ENCODE measurements at regions not wholly inside any gene's neighbourhood (a gene's known extent, or its start where the extent isn't known, plus 50 kb on each side); places are given as distances from the start of the nearest gene placed in this dataset.

GRCh38 chr9:95649801-95650213 lies 133.0 kb upstream of the PTCH1 start:
- H3K36me3 ChIP-seq (ENCODE audit: insufficient read depth in 1 of 2, low read depth in 1 of 2) = no peaks in the 10 kb centered on the region
- no peak for DNase-seq
- H3K4me1 ChIP-seq = no peaks in the 10 kb centered on the region
- TF ChIP-seq CTCF (IDR thresholded peaks at IDR 0.05) = no peak
- intact Hi-C loops (cut with DNase I) = no loop called here
- H3K27ac ChIP-seq = no peak overlapping the region
- no peaks in the 10 kb centered on the region for H3K27me3 ChIP-seq (ENCODE audit: insufficient read depth in 3 of 3, low read length in 2 of 3)
- no peak overlapping the region for H3K4me3 ChIP-seq
- ATAC-seq = no peak
- no peaks in the 10 kb centered on the region for H3K9me3 ChIP-seq
- WGBS, 3 donors = 73 to 78% (median 75%) methylated on average over 8 of the region's 8 CpGs

- Histone ChIP-seq H3K36me3 (ENCODE audit: insufficient read depth in 1 of 2, low read depth in 1 of 2) (no peaks in the 10 kb centered on the region), H3K27ac (no peak overlapping the region), H3K4me3 (no peak overlapping the region), H3K9me3 (no peaks in the 10 kb centered on the region), H3K27me3 (ENCODE audit: insufficient read depth in 3 of 3, low read length in 2 of 3) (no peaks in the 10 kb centered on the region), H3K4me1 (no peaks in the 10 kb centered on the region)
- DNase-seq (no peak), ATAC-seq (no peak)
- intact Hi-C loops (cut with DNase I) = no loop called here
- TF ChIP-seq CTCF (IDR thresholded peaks at IDR 0.05) = no peak
- 90 to 93% (median 92%) methylated on average over 5 of the region's 5 CpGs for WGBS, 3 donors
Measured at GRCh38 chr9:95648225-95648624, 131.5 kb upstream of the PTCH1 start.

- Histone ChIP-seq H3K9me3 (no peaks in the 10 kb centered on the region), H3K27me3 (ENCODE audit: insufficient read depth in 3 of 3, low read length in 2 of 3) (no peaks in the 10 kb centered on the region), H3K4me3 (no peak overlapping the region), H3K36me3 (ENCODE audit: insufficient read depth in 1 of 2, low read depth in 1 of 2) (no peaks in the 10 kb centered on the region), H3K27ac (no peak overlapping the region), H3K4me1 (no peaks in the 10 kb centered on the region)
- DNase-seq (no peak), ATAC-seq (no peak)
- intact Hi-C loops (cut with DNase I) = no loop called here
- TF ChIP-seq CTCF (IDR thresholded peaks at IDR 0.05) = no peak
Measured at GRCh38 chr9:95645992-95646391, 129.2 kb upstream of the PTCH1 start.

DNA sequence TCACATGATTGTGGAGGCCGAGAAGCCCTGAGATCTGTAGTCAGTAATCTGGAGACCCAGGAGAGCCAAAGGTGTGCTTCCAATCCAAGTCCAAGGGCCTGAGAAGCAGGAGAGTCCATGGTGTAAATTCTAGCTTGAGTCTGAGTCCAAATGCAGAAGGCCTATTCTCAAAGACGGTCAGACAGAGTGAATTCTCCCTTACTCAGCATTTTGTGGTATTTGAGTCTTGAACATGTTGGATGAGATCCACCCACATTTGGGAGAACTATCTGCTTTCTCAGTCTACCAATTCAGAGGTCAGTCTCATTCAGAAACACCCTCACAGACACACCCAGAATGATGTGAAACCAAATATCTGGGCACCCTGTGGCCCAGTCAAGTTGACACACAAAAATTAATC lies 128.8 kb upstream of the PTCH1 start:
- no peak overlapping the region for H3K4me3 ChIP-seq
- no peak for DNase-seq
- H3K36me3 ChIP-seq (ENCODE audit: insufficient read depth in 1 of 2, low read depth in 1 of 2) = no peaks in the 10 kb centered on the region
- no peaks in the 10 kb centered on the region for H3K4me1 ChIP-seq
- H3K9me3 ChIP-seq = no peaks in the 10 kb centered on the region
- no peak overlapping the region for H3K27ac ChIP-seq
- no peak for ATAC-seq
- intact Hi-C loops (cut with DNase I) = no loop called here
- TF ChIP-seq CTCF (IDR thresholded peaks at IDR 0.05) = no peak
- H3K27me3 ChIP-seq (ENCODE audit: insufficient read depth in 3 of 3, low read length in 2 of 3) = no peaks in the 10 kb centered on the region
- WGBS, 3 donors = 57 to 82% (median 75%) methylated on average over 2 of the region's 2 CpGs

GRCh38 chr9:95644377-95644776 lies 127.6 kb upstream of the PTCH1 start:
- H3K27me3 ChIP-seq (ENCODE audit: insufficient read depth in 3 of 3, low read length in 2 of 3) = no peaks in the 10 kb centered on the region

More at GRCh38 chr9:95644377-95644776, 127.6 kb upstream of the PTCH1 start:
- no peak overlapping the region for H3K27ac ChIP-seq
- no peak overlapping the region for H3K4me3 ChIP-seq
- intact Hi-C loops (cut with DNase I) = no loop called here
- H3K4me1 ChIP-seq = no peaks in the 10 kb centered on the region
- no peak for ATAC-seq
- no peaks in the 10 kb centered on the region for H3K36me3 ChIP-seq (ENCODE audit: insufficient read depth in 1 of 2, low read depth in 1 of 2)
- TF ChIP-seq CTCF (IDR thresholded peaks at IDR 0.05) = no peak
- WGBS, 3 donors = 33 to 41% (median 35%) methylated on average over 2 of the region's 2 CpGs
- DNase-seq = no peak
- H3K9me3 ChIP-seq = no peaks in the 10 kb centered on the region
